DND-41 (cell line): ENCODE measurements at regions not wholly inside any gene's neighbourhood (a gene's known extent, or its start where the extent isn't known, plus 50 kb on each side); places are given as distances from the start of the nearest gene placed in this dataset.

Experiments used
- ATAC-seq: fragments of 200-7000 bp; cut with Tn5 transposase; 3 replicates; pipeline ENCODE4 v1.9.1; 2021; ENCODE audit warnings: low read depth; ENCODE audit not compliant: insufficient read depth
- DNase-seq: peaks from one replicate; pipeline ENCODE4 v3.0.0-alpha.2; 2020
- H2AFZ ChIP-seq: 2 replicates; pipeline ENCODE4 v1.6.0; 2012; ENCODE audit warnings: low read depth, low read length
- H3K27ac ChIP-seq: 2 replicates; pipeline ENCODE4 v1.5.1; 2012; ENCODE audit warnings: low read length, inconsistent platforms
- H3K27me3 ChIP-seq: fragments of 200-600 bp; sonication (generic); 2 replicates; pipeline ENCODE4 v1.6.0; 2012; ENCODE audit warnings: low read length, mild to moderate bottlenecking, inconsistent platforms; ENCODE audit not compliant: insufficient read depth, poor library complexity
- H3K36me3 ChIP-seq: 2 replicates; pipeline ENCODE4 v1.5.1; 2012; ENCODE audit warnings: low read length, inconsistent platforms; ENCODE audit not compliant: insufficient read depth
- H3K4me1 ChIP-seq: 2 replicates; pipeline ENCODE4 v1.5.1; 2012; ENCODE audit warnings: mild to moderate bottlenecking, low read length; ENCODE audit not compliant: insufficient read depth
- H3K4me2 ChIP-seq: 2 replicates; pipeline ENCODE4 v1.6.0; 2012; ENCODE audit warnings: mild to moderate bottlenecking, moderate library complexity, low read length, inconsistent platforms; ENCODE audit not compliant: insufficient read depth
- H3K4me3 ChIP-seq, 2 experiments: fragments of 200-600 bp in 1 of 2; shearing (Covaris generic) in 1 of 2; 2 replicates each; pipeline ENCODE4 v1.5.1; 2012 to 2016; ENCODE audit warnings: inconsistent platforms in 2 of 2, low read length in 2 of 2, mild to moderate bottlenecking in 2 of 2, low read depth in 1 of 2, moderate library complexity in 1 of 2
- H3K79me2 ChIP-seq: 2 replicates; pipeline ENCODE4 v1.6.0; 2012; ENCODE audit warnings: low read length, inconsistent platforms; ENCODE audit not compliant: insufficient read depth
- H3K9ac ChIP-seq: 2 replicates; pipeline ENCODE4 v1.6.0; 2012; ENCODE audit warnings: low read depth, mild to moderate bottlenecking, inconsistent platforms, low read length, moderate library complexity
- H3K9me3 ChIP-seq: 2 replicates; pipeline ENCODE4 v1.5.1; 2012; ENCODE audit warnings: low read length, moderate library complexity, mild to moderate bottlenecking, inconsistent platforms; ENCODE audit not compliant: insufficient read depth, severe bottlenecking
- H4K20me1 ChIP-seq: 2 replicates; pipeline ENCODE4 v1.6.0; 2012; ENCODE audit warnings: low read length; ENCODE audit not compliant: insufficient read depth
- CTCF ChIP-seq: IDR thresholded peaks from 2 replicates; pipeline ENCODE4 v1.5.1; 2012; ENCODE audit warnings: borderline replicate concordance, low read length, moderate library complexity, mild to moderate bottlenecking; ENCODE audit not compliant: poor library complexity, severe bottlenecking; ENCODE audit errors: extremely low read depth
- EZH2 ChIP-seq: IDR thresholded peaks from 3 replicates; pipeline ENCODE4 v1.6.1; 2012; ENCODE audit warnings: borderline replicate concordance, low read depth, mild to moderate bottlenecking, moderate library complexity, low read length, inconsistent platforms; ENCODE audit not compliant: severe bottlenecking

GRCh38 chr5:114265432-114266060, 96.3 kb upstream of the KCNN2 start:
- no peaks in the 10 kb centered on the region for H3K27me3 ChIP-seq
- H3K4me2 ChIP-seq, result no peak overlapping the region
- H2AFZ ChIP-seq, result no peak overlapping the region
- H3K4me1 ChIP-seq, result no peaks in the 10 kb centered on the region
- H3K79me2 ChIP-seq, result no peaks in the 10 kb centered on the region
- ATAC-seq, result no peak
- H3K36me3 ChIP-seq, result no peaks in the 10 kb centered on the region
- H3K9me3 ChIP-seq, result no peaks in the 10 kb centered on the region
- DNase-seq, result no peak
- TF ChIP-seq CTCF (no peak), EZH2 (no peak)
- no peak overlapping the region for H3K9ac ChIP-seq
- no peaks in the 10 kb centered on the region for H4K20me1 ChIP-seq
- no peak overlapping the region for H3K27ac ChIP-seq
- H3K4me3 ChIP-seq, result no peak overlapping the region

GRCh38 chr5:114266374-114266773, 95.5 kb upstream of the KCNN2 start:
- no peaks in the 10 kb centered on the region for H3K4me1 ChIP-seq
- H3K4me3 ChIP-seq, result no peak overlapping the region
- H3K9me3 ChIP-seq, result no peaks in the 10 kb centered on the region
- no peak overlapping the region for H2AFZ ChIP-seq
- no peaks in the 10 kb centered on the region for H3K27me3 ChIP-seq
- no peak for ATAC-seq
- TF ChIP-seq EZH2, result no peak
- no peak for TF ChIP-seq CTCF
- no peaks in the 10 kb centered on the region for H3K36me3 ChIP-seq
- no peak overlapping the region for H3K4me2 ChIP-seq
- no peaks in the 10 kb centered on the region for H3K79me2 ChIP-seq
- H3K27ac ChIP-seq, result no peak overlapping the region
- no peaks in the 10 kb centered on the region for H4K20me1 ChIP-seq
- no peak overlapping the region for H3K9ac ChIP-seq
- DNase-seq, result no peak

- Histone ChIP-seq H3K4me3 (no peak overlapping the region), H3K27me3 (peaks cover 3% of the 10 kb centered on the region)
- no peak for ATAC-seq
Measured at GRCh38 chr5:114296191-114296590, 65.7 kb upstream of the KCNN2 start.

More at GRCh38 chr5:114296191-114296590, 65.7 kb upstream of the KCNN2 start:
- Histone ChIP-seq H4K20me1 (no peaks in the 10 kb centered on the region), H3K36me3 (no peaks in the 10 kb centered on the region), H3K9ac (no peak overlapping the region), H3K9me3 (no peaks in the 10 kb centered on the region), H3K4me2 (no peak overlapping the region), H2AFZ (no peak overlapping the region), H3K27ac (no peak overlapping the region), H3K4me1 (no peaks in the 10 kb centered on the region), H3K79me2 (no peaks in the 10 kb centered on the region)
- TF ChIP-seq EZH2 (no peak), CTCF (no peak)
- no peak for DNase-seq
